A549 (cell line): ENCODE measurements at regions not wholly inside any gene's neighbourhood (a gene's known extent, or its start where the extent isn't known, plus 50 kb on each side); places are given as distances from the start of the nearest gene placed in this dataset.

Experiments
- BHLHE40 ChIP-seq: IDR thresholded peaks from 2 replicates; pipeline ENCODE4 v1.6.1; 2012; ENCODE audit warnings: low read depth, low read length, inconsistent platforms
- EHF ChIP-seq: fragments of 250-450 bp; sonication (Bioruptor Pico); IDR thresholded peaks from 2 replicates; pipeline ENCODE4 v1.5.0; 2020; ENCODE audit warnings: mild to moderate bottlenecking
- POLR2A ChIP-seq: IDR thresholded peaks from 2 replicates; pipeline ENCODE4 v1.6.1; 2012; ENCODE audit warnings: mild to moderate bottlenecking, low read length
- REST ChIP-seq: fragments of 200-600 bp; sonication (generic); IDR thresholded peaks from 2 replicates; pipeline ENCODE4 v1.6.1; 2016; ENCODE audit warnings: antibody characterized with exemption, mild to moderate bottlenecking, moderate library complexity
- TF ChIP-seq, protein P1 (sequence below): fragments of >200 bp; sonication (Bioruptor Twin); formaldehyde crosslinking; IDR thresholded peaks from 3 replicates; pipeline ENCODE4 v1.5.1; 2016

GRCh38 chr2:77602771-77603170 is 80.6 kb upstream of the LRRTM4 start:
- TF ChIP-seq REST (no peak), BHLHE40 (no peak), EHF (CRISPR knock-in tag) (no peak), POLR2A (no peak)
- TF ChIP-seq, protein P1, sequence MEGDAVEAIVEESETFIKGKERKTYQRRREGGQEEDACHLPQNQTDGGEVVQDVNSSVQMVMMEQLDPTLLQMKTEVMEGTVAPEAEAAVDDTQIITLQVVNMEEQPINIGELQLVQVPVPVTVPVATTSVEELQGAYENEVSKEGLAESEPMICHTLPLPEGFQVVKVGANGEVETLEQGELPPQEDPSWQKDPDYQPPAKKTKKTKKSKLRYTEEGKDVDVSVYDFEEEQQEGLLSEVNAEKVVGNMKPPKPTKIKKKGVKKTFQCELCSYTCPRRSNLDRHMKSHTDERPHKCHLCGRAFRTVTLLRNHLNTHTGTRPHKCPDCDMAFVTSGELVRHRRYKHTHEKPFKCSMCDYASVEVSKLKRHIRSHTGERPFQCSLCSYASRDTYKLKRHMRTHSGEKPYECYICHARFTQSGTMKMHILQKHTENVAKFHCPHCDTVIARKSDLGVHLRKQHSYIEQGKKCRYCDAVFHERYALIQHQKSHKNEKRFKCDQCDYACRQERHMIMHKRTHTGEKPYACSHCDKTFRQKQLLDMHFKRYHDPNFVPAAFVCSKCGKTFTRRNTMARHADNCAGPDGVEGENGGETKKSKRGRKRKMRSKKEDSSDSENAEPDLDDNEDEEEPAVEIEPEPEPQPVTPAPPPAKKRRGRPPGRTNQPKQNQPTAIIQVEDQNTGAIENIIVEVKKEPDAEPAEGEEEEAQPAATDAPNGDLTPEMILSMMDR, result no peak
